Central memory CD4-positive, alpha-beta T cell (primary cell): ENCODE measurements at regions not wholly inside any gene's neighbourhood (a gene's known extent, or its start where the extent isn't known, plus 50 kb on each side); places are given as distances from the start of the nearest gene placed in this dataset.
"Not testable (repeated sequence)": the region's sequence is repeated elsewhere in the genome, so short reads cannot be mapped to it uniquely, and the experiment has no call there.

Source experiments
- DNase-seq: peaks from one replicate; pipeline ENCODE4 v3.0.0; 2022

DNA sequence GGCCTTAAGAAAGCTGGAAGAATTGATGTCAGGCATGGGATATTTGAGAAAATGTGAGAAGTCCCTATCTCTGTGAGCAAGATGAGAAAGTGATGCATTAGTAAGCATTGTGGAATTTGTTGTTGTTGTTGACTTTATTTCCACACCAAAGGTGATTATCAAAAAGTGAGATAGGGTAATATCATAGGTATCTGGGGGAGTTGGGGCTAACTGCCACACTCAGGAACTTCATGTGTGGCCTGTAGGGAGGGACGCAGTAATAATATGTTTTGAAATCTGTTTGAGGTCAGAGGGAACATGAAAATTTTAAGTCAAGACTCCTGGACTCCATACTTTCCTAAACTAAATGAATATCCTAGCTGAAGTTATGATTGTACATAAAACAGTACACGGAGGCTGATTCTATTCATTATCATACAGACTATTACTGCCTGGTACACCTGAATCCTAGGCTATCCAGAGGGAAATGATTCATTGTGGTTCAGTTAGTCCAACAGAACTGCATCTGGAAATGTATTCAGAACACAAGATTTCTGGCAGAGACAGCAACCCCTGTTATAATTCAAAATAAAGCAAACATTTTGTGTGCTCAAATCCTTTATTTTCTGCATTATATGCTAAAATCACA is 304.8 kb downstream of the CPS1 start:
- no peak for DNase-seq

DNA sequence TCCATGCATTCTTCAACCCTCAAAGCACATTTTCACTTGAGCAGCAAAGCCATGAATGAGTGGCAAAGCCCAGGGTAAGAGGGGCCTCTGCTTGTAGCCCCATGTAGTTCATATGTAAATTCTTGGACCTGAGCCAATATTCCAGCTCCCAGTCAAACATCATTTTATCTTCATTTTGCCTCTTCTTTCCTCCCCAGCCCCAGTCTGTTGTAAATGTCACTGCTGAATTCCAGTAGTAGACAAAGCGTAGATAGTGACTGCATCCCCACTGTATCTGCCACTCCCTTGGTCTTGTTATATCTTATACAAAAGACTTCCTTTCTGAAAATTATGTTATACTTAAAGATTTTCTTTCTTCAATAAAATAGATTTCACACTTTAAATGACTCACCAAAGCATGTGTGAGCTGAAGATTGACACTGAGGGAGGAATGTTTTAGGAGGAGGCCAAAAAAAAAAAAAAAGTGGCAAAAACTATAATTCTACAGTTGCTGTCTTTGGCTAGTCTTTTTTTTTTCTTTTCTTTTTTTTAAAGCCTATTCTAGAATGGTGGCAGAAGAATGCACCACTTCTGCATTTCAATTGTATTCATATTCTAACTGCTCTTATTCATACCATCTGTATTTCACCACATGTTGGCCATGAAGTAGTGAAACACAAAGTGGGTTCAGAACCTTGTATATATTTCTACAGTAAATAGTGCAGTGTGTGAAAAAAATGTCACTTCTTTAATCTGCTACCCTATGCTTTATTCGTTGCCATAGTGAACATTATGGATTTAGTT is 306.1 kb downstream of the CPS1 start:
- DNase-seq = no peak

DNA sequence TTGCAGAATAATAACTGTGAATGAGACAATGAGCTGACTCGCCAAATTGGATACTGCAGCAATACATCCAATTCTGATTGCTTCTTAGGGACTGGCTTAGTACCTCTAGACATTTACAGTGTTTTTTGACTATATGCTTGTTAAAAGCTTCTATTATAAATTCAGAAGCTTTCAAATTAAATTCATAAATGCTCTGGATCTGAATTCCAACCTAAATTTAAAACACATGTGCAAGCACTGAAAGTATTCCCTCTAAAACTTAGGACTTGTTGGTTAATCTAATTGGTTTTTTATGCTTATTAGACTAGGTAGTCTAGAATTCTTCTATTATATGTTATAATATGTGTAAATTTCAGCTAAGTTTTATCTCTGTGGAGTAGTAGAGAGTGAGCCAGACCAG is 306.9 kb downstream of the CPS1 start:
- no peak for DNase-seq

DNA sequence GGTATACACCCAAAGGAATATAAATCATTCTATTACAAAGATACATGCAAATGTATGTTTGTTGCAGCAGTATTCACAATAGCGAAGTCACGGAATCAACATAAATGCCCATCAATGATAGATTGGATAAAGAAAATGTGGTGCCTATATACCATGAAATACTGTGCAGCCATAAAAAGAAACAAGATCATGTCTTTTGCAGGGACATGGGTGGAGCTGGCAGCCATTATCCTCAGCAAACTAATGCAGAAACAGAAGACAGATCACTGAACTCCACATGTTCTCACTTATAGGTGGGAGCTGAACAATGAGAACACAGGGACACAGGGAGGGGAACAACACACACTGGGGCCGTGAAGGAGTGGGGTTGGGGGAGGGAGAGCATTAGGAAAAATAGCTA is 315.2 kb downstream of the CPS1 start:
- DNase-seq = not testable (repeated sequence)

DNA sequence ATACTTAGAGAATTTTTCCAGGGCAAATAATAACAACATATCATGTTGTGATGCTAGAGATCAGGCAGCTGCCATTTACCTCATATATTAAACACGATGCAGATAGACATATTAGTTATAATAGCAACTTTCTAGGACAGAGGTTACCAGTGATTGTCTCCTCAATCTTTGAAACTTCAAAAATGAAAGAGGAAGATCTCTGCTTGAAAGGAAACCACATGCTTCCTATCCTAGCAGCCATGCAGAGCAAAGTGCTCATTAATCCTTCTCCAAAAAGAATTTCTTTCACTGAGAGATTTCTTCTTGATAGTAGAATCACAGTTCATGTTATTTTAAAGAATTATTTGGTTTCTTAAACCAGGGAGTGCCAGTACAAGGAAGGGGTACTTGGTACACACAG is 317.2 kb downstream of the CPS1 start:
- DNase-seq = no peak

DNA sequence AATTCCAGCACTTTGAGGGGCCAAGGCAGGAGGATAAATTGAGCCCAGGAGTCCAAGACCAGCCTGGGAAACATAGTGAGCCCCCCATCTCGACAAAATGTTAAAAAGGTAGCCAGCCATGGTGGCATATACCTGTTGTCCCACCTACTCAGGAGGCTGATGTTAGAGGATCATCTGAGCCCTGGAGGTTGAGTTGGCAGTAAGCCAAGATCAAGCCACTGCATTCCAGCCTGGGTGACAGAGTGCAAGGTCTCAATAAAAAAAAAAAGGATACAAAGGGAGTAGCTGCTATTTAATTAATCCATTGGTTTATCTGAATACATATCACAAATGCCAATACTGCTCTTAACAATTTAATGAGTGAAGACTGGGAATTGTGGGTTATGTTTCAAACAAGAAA is 327.8 kb downstream of the CPS1 start:
- no peak for DNase-seq

DNA sequence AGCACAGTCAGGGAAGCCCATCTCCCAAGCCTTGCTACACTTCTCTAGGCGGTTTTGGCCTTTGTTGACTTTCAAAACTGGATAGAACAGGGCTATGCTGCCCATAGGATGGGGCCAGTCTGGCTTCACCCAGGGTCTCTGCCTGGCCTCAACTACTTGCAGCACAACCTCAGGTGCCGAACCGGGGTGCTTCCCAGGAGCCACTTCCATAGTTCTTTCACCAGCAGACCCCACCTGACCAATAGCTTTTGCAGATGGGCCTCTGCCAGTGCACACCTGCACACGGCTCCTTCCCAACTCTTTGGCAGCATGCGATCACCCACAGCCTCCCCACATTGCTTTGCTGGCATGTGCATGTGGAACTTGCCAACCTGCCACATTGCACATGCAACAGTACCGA is 331.6 kb downstream of the CPS1 start:
- no peak for DNase-seq

DNA sequence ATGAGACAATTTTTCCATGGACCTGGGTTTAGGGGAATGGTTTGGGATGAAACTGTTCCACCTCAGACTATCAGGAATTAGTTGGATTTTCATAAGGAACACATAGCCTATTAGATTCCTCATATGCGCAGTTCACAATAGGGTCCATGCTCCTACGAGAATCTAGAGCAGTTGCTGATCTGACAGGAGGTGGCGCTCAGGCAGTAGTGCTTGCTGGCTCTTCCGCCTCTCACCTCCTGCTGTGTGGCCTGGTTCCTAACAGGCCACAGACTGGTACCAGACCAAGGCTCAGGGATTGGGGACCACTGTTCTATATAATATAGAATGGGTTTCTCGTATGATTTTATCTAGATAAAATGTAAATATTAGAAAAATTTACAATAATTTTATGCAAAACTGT is 338.7 kb downstream of the CPS1 start:
- no peak for DNase-seq

DNA sequence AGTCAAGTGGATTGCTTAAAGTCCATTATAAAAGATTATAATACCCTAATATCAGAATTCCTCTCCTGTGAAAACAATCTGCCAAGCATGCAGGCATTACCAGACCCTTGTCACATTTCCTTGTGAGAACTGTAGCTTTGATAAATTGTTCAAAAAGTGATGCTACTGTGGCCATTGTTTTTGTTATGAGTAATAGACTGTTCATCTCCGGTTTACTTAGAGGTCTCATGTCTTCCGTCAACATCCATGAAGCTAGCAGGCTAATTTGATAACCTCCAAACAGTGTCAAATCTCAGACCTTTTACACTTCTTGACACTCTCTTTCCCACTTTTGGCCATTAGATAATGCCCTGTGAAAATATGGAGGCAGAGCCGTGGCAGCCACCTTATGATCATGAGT is 342.7 kb downstream of the CPS1 start:
- DNase-seq = no peak

DNA sequence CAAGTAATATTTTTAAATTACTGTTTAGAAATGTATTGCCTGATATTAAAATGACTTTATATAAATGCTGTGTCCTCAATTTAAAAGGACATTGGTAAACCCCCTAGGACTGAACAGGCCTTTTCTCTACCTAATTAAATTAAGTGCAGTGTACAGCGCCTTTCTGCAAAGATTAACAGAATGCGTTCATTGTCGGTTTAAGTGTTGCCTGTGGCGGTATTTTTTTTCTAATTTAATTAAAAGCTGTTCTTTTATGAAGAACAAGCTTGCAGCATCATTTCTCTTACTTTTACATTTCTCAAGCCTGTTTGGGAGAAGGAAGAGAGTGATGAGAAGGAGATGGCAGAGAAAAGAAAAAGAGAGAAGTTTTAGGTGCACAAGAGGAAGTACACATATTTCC is 344.9 kb downstream of the CPS1 start:
- DNase-seq = no peak

DNA sequence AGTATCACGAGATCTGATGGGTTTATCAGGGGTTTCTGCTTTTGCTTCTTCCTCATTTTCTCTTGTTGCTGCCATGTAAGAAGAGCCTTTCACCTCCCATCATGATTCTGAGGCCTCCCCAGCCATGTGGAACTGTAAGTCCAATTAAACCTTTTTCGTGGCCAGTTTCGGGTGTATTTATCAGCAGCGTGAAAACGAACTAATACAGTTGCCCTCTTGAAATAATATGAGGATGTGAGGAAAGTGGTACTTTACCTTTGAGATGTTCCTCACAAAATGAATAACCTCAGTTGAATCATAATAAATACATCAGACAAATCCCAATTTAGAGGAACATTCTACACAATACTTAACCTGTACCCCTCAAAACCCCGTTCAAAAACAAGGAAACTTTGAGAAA is 356.4 kb downstream of the CPS1 start:
- no peak for DNase-seq

DNA sequence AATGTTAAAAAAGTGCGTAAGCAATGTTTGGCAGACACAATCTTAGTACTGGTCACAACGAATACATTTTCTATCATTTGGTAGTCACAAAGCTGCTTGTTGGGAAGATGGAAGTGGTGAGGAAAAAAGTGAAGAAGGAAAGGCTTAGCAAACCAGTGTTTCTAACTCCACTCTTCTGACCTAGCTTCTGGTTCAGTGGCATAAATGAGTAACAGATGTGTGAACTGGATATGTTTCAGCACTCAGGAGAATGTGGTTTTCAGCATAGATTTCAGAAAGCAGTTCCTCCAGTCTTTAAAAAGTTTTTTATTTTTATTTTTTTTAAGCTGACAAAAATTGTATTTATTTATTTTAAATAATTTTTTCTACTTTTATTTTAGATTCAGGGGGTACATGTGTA is 357.1 kb downstream of the CPS1 start:
- no peak for DNase-seq

DNA sequence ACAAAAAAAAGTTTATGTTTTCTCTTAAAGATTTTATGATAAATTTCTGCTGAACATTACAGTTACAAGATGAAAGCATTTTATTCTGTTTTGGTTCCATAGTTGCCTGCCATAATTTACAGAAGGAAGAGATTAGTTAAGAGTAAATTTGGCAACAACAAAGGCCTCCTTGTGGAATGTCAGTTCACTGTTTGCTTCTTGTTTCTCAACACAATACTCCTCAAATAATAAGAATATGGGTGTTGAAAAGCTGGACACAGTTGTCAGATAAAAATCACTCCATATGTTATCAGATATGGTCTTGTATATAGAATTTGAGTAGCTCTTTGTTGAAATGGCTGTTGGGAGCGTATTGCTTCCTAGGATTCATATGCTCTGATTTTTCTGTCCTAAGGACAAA is 359.5 kb downstream of the CPS1 start:
- no peak for DNase-seq

DNA sequence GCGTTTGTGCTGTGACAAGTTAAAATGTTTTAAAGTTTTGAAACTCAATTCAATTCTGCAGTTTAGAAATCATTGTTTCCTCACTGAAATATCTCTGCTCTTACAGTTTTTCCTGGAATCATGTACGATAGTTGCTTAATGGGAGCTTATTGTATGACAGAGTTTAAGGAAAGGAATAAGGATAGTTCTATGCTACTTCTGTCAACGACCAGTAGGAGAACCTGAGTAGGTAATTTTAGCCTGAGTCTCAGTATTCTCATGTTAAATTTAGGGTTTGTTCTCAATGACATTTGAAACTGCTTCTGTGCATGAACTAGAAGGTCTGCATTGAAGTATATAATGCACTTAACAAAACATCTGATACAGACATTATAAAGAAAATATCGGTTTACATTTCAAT is 361.1 kb downstream of the CPS1 start:
- no peak for DNase-seq

DNA sequence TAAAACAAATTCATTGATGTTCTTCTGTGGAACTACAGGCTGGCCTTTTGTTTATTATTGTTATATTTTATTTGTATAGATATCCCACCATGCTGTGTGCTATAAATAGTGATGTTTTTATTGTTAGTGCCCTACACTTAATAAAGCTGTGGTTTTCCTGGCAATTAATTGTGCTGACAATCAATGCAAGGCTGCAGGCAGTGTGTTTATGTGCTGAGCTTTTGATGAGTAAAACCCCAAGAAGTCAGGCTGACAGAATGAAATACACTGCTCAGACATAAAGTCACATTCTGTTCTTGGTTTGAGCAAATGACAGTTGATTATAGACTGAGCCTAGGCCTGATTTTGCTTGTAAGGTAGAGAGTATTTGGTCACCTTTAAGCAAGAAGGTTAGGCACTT is 362.7 kb downstream of the CPS1 start:
- DNase-seq = no peak

DNA sequence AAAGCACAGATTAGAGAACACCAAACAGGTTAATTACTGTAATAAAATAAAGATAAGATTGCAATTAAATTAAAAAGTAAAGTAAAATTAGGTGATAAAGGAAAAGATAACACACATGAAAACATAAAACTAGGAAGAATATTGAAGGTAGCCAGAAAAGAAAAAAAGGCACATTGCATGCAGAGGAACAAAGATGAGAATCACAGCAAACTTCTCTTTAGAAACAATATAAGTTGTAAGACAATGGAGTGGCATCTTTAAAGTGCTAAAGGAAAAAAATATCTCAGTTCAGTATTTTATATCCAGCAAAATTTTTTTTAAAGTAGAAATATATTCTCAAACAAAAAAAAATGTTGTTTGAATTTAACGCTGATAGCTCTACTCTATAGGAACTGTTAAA is 366.0 kb downstream of the CPS1 start:
- DNase-seq = no peak

DNA sequence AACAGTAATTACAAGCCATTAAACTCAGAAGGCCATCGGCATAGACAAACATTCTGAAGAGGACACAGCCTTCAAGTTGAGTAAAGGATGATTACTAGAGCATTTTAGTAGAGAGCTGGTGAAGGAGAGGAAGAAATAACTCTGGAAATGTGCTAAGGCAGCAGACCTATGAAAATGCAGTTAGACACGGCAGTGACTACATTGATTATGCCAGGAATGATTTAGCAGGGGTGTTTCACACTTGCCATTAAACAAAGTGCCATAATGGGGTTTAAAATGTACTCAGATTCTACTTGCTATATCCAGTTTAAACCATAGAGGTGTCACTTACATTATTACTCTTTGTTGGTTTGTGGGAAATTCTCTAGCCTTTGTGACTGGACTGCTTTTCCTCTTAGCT is 372.3 kb downstream of the CPS1 start:
- DNase-seq = no peak

DNA sequence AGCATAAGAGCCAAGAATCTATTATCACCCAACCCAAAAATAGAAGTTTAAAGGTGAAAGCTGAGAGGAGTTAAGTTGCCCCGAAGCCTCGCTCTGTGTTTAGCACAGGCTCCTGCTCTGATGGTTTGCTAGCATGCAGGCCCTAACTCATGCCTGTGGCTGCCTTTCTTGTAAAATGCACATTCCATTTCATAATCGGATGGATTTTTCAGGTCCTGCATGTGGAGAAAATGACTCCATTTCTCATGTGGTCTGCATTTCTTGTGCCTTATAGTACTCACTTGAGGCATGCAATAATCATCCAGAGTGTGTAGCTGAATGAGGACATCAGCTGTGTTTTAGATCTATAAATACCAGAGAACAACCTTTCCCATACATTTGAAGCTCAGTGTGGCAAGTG is 381.8 kb downstream of the CPS1 start:
- no peak for DNase-seq

DNA sequence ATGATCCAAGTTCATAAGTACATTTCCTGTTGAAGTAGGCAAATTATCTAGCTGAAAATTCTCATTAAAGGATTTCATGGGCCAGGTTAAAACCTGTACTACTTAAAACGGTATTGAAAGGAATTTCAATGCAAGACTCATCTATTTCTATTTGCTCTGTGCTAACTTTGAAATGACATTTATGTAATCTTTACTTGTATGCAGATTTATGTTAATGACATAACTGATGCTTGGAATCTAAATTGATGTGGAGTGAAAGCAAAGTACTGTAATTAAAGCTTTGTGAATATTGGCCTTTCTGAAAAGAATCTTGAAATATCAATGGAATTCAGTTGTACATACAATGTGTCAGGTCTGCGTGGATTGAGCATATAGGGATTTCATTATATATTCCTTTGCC is 390.0 kb downstream of the CPS1 start:
- DNase-seq = no peak

DNA sequence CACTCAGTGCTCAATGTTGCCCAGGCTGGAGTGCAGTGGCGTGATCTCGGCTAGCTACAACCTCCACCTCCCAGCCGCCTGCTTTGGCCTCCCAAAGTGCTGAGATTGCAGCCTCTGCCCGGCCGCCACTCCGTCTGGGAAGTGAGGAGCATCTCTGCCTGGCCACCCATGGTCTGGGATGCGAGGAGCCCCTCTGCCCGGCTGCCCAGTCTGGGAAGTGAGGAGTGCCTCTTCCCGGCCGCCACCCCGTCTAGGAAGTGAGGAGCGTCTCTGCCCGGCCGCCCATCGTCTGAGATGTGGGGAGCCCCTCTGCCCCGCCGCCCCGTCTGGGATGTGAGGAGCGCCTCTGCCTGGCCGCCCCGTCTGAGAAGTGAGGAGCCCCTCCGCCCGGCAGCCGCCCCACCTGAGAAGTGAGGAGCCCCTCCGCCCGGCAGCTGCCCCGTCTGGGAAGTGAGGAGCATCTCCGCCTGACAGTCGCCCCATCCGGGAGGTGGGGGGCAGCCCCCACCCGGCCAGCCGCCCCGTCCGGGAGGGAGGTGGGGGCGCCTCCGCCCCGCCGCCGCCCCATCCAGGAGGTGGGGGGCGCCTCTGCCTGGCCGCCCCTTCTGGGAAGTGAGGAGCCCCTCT is 394.1 kb downstream of the CPS1 start:
- not testable (repeated sequence) for DNase-seq

DNA sequence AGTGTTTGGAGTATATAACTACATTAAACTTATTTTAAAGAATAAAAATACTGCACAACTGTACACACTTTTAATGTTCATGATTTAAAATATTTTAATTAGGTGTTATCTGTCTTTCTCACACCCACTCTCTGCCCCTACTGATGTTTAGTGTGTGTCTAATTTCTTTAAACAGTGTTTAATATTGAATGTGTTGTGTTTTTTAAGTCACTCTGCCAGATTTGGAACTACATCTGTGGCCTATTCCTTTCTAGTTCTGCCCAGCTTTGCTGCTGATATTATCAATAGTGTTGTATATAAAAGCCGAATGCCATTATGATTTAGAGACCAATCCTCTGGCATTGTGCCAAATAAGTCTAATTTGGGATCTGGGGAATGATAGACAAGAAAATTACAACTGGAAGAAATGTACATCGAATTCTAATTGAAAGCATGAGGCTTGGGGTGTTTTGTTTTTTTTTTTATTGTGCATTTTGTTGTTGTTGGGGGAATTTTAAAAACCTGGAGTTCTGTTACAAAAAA is 398.0 kb downstream of the CPS1 start:
- DNase-seq = no peak

DNA sequence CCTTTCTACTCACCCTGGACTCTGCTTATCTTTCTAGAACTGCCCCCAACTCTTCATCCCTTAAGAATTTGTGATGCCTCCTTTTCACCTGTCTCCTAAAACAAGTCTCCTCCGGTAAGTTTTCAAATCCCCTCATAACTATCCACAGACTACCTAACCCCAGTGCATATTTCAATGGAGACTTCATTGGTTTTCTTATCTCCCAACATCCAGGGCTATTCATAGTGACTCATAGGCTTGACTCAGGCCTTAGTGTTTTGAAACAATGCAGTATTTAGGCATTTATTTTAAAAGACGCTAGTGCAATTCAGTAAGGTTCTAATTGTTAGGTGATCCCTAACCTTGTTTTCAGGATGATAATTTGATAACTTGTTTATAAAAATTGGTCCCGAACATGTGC is 399.2 kb downstream of the CPS1 start:
- DNase-seq = no peak

DNA sequence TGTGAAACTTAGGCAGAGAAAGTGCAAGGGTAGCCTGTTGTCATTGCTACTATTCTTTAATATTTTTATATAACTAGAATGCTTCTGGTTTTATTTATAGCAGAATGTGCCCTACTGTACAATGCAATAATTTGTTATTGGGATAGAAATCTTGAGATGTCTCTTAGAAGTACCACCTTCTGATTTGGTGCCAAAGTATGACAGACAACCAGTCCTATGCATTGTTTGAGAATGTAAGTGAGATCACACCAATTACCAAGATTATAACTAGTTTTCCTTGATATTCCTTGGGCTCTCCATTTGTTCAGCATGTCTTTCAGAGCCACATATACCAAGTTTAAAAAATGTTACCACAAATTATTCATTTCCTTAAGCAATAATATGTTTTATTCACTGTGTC is 399.7 kb downstream of the CPS1 start:
- DNase-seq = no peak

DNA sequence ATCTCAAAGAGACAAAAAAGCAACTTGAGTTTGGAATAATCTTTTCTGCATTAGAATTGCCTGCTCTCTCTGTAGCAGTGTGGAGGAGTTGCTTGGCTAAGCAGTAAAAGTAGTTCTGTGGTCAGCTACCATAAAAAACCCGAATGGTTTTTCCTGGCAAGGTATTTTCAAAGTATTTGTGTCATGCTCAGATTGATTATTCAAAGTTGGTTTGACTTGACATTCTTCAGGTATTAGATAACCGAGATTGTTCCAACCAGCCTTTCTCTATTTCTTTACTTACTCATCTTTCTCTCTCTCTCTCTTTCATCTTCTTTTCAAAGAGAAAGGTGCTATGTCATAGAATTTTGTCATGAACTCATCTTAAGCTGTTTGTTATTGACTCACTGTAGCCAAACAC is 404.9 kb downstream of the CPS1 start:
- no peak for DNase-seq
